Neural cell (in vitro differentiated cells): ENCODE measurements at regions not wholly inside any gene's neighbourhood (a gene's known extent, or its start where the extent isn't known, plus 50 kb on each side); places are given as distances from the start of the nearest gene placed in this dataset.

Experiments
- CTCF ChIP-seq: fragments of 450-650 bp; IDR thresholded peaks from 2 replicates; pipeline ENCODE4 v1.5.1; 2014; ENCODE audit warnings: antibody characterized with exemption, mild to moderate bottlenecking, moderate library complexity; ENCODE audit not compliant: poor library complexity, severe bottlenecking
- EP300 ChIP-seq: fragments of 450-650 bp; conservative IDR thresholded peaks from 2 replicates; pipeline ENCODE4 v1.6.1; 2014; ENCODE audit warnings: antibody characterized with exemption, mild to moderate bottlenecking, moderate library complexity; ENCODE audit not compliant: poor library complexity, severe bottlenecking
- MXI1 ChIP-seq: fragments of 450-650 bp; conservative IDR thresholded peaks from 2 replicates; pipeline ENCODE4 v1.6.1; 2014; ENCODE audit warnings: antibody characterized with exemption, mild to moderate bottlenecking; ENCODE audit not compliant: poor library complexity, severe bottlenecking
- POLR2AphosphoS5 ChIP-seq: IDR thresholded peaks from 2 replicates; pipeline ENCODE4 v1.6.1; 2012

DNA sequence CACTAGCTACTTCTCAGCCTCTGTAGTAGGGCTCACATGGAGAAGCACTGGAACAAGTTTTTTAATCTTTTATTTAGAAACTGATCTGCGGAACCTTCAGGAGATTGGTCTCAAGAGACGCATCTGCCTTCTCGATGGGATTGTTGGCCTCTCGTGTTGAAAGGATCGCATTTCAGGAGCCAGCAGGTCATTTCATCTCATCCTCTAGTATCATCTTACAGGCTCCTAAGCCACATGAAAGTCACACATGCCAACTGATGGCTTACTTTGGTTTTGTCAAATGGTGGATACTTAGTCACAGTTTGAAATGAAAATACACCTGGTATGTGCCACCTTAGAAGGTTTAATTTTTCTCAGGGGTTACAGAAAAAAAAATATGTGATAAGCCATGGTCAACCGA is 1703.6 kb downstream of the EFNB2 start:
- TF ChIP-seq CTCF (no peak), POLR2AphosphoS5 (no peak), EP300 (no peak), MXI1 (no peak)
